ENCODE measurements at regions not wholly inside any gene's neighbourhood (a gene's known extent, or its start where the extent isn't known, plus 50 kb on each side); places are given as distances from the start of the nearest gene placed in this dataset.

DNA sequence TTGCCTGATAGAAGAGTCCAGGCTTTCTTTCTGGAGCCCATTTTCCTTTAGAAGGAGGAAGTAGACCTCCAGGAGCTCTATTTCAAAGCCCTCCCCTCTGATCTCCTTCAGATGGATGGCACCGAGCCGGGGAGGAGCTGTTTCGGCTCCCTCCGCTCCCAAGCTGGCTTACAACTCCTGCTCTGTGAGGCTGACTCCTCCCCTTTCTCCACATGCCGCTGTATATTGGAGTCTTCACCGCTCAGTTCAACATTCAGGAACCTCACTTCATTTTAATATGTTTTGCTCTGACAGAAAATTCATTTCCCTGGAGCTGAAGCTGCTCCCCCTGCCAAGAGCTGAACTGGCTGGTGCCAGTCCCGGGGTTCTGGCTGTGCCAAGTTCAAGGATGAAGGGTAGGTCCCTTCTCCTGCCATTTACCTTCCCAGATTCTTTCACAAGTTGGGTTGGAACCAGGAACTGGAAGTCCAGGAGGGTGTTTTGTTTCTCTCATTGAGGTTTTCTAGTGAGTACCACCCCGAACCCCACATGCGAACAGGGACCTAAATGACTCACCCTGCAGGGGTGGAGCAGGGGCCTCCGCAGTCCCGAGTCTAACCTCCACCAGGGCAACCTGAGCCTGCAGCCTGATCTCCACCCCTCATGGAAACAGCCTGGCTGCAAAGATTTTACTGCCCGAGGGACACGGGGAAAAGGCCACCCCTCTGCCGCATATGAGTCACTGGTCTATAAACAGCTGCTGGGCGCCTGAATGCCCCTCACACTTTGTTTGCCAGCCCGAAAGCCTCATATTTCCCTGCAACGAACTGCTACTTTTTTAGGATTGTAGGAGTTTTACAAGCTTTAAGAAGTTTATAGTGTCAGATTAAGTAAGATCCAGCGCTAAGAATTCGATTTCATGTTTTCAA, 68.6 kb upstream of the FOXA2 start:
- no peak for DNase-seq

GRCh38 chr20:22653658-22654642, 69.6 kb upstream of the FOXA2 start:
- DNase-seq: no peak

DNA sequence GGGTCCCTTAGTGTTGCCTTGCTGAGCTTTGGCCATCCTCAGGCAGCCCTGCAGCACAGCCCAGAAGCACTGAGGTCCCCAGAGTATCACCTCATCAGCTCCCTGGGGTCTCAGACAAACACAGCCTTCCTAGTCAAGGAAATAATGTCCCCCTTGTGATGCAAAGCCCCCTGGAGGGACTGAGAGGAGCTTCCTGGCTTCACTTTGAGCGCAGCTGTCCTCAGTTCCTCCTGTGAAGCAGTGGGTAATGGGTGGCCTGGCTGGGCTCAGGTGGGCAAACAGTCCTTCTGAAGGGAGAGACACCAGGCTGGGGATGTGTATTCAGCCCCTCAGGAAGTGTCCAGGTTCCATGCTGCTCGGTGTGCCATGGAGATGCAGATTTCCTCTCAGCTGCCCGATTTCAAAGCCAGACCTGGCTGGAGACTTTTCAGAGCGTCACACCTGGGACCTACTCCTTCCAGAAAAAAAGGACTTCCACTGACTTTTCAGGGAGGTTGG, 79.2 kb upstream of the FOXA2 start:
- DNase-seq: no peak

DNA sequence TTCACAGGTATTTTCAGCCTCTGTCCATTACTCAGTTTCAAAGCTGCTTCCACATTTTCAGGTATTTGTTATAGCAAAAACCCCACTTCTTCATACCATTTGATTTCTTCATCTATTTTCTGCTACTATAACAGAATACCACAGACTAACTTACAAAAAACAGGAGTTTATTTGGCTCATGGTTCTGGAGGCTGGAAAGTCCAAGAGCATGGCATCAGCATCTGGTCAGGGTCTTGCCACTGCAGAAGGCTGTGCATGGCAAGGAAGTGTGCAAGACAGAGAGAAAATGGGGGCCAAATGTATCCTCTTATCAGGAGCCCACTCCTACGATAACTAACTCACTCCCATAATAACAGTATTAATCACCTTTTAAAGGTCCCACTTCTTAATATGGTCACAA, 82.8 kb upstream of the FOXA2 start:
- no peak for DNase-seq

GRCh38 chr20:22672191-22672590, 87.8 kb upstream of the FOXA2 start:
- no peak for DNase-seq

- no peak for DNase-seq
These were observed 89.1 kb upstream of the FOXA2 start for GRCh38 chr20:22673467-22673866.

DNA sequence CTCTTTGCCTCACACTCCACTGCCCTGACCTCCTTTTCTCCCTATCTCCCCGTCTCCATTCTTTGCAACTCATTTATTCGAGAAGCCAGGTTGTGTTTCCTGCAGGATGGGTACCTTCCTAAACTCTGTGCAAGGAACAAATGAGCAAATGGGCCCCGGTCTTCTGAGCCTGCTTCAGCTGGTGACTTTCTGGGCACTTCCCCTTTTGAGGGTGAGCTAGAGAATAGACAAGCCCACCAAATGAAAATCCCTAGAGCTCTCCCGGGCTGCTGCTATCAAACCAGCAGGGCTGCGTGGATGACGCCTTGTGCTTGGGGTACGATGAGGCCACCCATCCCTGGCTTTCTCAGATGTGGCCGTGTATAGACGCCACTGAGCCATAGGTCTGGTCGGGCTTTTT, 91.0 kb upstream of the FOXA2 start:
- DNase-seq: no peak

- DNase-seq: no peak
These were observed 94.3 kb upstream of the FOXA2 start for GRCh38 chr20:22678678-22679077.

DNA sequence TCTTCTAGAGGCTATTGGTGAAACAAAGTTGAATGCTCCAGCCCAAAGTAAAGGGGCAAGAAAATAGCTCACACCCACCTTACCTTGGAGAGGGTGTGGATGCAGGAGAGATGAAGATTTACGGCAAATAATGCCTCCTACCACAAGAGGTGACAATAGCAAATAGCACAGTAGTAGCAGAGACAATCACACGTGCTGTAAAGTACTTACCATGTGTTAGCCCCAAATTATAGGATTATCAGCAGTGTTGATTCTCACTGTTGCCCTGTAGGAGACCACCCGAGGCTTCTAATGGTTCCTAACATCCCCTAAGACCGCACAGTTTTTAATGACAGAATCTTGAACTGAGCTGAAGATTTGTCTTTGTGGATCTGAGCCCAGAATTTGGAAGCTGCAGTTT, 94.8 kb upstream of the FOXA2 start:
- no peak for DNase-seq

DNA sequence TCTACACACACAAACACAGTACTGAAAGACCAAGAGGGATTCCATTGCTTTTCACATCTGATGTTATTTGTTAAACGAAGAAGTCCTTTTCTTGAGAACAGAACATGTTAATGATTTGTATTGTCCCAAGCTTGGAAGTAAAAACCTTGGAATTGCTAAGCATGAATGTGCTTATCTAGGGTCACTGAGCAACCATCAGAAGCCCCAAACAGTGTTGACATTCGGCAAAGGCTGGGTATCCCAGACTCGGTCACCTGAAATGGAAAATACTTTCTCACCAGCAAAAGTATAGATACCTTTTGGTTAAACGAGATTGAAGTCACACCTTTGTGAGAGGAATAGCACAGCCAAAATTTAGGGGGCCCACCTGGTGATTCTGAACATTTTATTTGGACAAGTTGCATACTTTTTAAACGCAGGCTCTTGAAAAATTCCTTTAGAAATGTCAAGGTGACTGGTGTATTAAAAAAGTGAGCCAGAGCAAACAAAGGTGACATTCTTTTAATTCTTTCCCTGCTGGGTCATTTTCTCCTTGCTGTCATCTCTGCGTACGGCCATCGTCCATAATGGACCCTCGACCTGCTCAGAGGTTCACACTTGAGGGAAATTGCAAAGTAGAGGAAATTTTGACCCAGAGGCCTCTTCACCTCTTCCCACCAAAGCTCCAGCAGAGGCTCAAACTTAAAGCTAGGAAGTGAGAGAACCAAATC, 95.8 kb upstream of the FOXA2 start:
- DNase-seq: no peak

DNA sequence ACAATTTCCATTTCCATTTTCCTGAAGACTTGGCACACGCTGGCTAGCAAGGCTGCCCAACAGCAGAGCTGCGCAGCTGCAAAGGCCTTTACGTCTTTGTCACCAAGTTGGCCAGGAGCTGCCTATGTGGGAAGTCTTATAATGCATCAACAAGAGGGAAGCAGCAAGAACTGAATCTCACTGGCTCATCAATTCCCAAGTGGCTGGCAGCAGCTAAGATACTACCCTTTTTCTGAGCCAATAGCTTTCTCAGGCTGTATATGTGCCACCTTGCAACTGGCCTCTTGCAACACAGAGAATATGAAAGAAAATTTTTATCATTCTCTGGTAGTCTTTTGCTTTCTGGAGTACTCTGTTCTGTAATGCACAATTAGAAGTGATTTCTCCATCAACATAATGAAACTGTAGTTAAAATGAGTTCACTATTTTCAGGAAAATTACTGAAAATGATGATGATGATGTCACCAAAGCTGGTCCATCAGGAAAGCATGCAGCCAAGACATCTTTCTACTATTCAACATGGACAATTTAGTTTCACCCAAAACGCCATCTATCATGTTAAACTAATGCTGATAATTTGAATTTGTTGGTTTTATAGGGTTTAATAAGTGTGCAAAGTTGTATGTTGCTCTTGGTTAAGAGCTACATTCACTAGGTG, 97.3 kb upstream of the FOXA2 start:
- no peak for DNase-seq

- no peak for DNase-seq
These were observed 98.0 kb upstream of the FOXA2 start for GRCh38 chr20:22682381-22682780.

DNA sequence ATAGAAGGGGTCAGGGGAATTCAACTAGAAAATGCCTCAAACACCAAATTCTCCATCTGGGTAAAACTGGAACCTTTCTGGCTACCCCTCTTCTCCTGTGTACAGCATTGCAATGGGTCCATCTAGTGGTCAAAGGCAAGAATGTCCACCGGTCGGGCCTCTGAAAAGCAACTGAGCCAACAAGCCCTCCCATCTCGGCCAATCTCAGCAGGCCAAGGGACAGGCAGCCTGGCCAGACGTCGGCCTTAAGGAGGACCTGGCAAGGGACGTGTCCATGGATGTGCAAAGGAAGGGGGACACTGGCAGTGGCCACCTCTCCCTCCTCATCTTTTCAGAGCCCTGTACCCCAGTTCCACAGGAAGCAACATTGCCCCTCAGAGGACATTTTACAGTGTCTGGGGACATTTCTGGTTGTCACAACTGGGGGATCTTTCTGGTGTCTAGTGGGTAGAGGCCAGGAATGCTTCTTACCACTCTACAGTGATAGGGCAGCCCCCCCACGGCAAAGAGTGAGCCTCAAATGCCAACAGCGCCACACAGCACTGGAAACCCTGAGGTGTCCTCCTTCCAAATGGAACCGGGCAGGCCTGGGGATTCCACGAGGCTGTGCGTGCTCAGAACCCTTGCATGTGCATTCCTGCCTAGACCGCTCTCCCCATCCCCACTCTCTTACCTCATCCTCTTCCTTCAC, 99.8 kb upstream of the FOXA2 start:
- peak; percentile 4 to 27 for DNase-seq

DNA sequence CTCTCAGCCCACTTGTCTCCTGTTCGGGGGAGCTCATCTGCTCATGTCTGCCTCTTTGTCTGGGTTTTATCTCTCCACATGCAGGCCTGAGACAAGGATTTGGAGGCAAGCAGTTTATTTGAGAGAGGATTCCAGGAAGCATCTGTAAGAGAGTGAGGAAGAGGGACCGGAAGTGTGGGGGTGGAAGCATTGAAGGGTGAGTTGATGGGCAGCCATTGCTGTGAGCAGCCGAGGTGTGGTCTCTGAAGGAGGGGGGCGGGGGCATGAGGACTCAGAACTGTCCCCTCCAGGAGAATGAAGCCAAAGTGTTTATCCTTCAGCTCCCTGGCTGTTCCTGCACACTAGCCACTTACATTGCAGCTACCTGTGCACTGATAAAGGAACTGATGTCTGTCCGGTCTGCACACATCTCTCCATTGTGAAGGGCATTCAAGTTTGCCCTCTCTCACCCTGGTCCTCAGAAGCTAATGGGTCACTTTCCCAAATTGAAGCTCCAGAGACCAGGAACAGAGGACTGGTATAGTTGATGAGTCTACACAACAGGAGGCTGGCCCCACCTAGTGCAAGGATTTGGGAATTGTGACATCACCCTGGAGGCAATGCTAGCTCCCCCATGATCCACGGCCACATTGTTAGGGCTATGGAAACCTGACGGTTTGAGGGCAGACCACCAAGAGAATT, 100.5 kb upstream of the FOXA2 start:
- no peak for DNase-seq

DNA sequence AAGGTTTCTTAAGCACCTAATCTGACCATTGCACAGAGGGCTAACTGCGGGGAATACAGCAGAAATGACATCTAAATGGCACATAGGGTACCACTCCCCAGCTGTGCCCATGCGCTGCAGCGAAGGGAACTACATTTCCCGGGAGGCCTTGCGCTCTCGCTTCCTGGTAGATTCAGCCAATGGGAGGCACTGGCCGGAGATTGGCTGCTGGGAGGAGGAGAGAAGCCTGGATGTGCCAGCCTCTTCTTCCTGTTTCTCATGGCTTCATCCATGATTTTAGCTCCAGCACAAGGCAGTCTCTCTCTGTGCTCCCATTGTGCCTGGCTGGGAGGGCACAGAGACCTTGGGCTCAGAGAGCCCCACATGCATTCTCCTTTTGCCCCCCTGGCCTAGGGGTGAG, 101.7 kb upstream of the FOXA2 start:
- peak in 1 of 2 donors; percentile 20 for DNase-seq

- DNase-seq: no peak
These were observed 103.4 kb upstream of the FOXA2 start for GRCh38 chr20:22687676-22688349.

DNA sequence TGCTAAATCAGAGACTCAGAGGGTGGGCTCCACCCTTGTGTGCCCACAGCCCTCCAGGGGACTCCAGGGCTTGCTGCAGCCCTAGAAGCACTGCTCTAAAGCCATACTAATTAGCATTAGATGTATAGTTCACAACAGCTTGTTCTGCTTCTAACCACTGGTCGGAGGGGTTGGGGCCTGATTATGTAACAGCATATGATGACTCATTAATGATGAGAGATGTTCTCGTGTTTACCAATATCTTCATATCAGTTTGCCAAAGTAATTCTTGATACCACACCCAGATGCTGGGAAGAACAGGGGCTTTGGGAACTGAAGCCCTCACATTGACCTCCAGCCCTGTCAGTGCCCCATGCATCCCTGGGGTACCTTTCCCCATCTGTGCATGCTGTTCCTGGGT, 104.1 kb upstream of the FOXA2 start:
- no peak for DNase-seq

- no peak for DNase-seq
These were observed 104.9 kb upstream of the FOXA2 start for GRCh38 chr20:22689266-22689665.

DNA sequence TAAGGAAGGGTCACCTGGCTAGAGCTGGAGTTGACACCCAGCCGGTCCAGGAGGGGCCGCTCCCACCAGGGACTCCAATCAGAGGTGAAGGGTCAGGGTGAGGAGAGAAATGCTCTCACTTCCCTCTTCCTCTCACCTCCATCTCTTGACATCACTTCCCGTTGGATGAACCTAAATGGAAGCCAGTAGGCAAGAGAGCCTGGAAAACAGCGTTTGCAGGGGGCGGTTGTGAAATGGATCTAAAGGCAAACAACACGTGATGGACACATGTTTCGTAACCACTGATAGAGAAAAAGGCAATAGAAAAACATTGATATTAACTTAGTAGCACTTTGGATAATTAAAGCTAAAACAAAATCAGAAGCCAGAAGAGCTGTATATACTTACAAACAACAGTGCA, 105.6 kb upstream of the FOXA2 start:
- no peak for DNase-seq

- DNase-seq: no peak
These were observed 106.3 kb upstream of the FOXA2 start for GRCh38 chr20:22690616-22691179.

Data from CD4-positive, alpha-beta T cell treated with Interleukin-1 beta for 1 hour (primary cell).